Neuronal stem cell (in vitro differentiated cells): ENCODE measurements at regions not wholly inside any gene's neighbourhood (a gene's known extent, or its start where the extent isn't known, plus 50 kb on each side); places are given as distances from the start of the nearest gene placed in this dataset.

Source experiments
- DNase-seq: peaks from one replicate; pipeline ENCODE4 v3.0.0-alpha.2; 2013; ENCODE audit warnings: low spot score
- H2AFZ ChIP-seq: one replicate; pipeline ENCODE4 v1.6.1; 2013; ENCODE audit warnings: mild to moderate bottlenecking, low read length, inconsistent platforms
- H2AK5ac ChIP-seq: 2 replicates; pipeline ENCODE4 v1.6.1; 2013; ENCODE audit warnings: low read depth, mild to moderate bottlenecking, inconsistent platforms, low read length, moderate library complexity, mixed read lengths
- H2BK120ac ChIP-seq: 2 replicates; pipeline ENCODE4 v1.6.1; 2013; ENCODE audit warnings: low read depth, mild to moderate bottlenecking, inconsistent platforms, low read length, moderate library complexity, mixed read lengths
- H2BK12ac ChIP-seq: one replicate; pipeline ENCODE4 v1.6.1; 2013; ENCODE audit warnings: low read length, inconsistent platforms
- H2BK15ac ChIP-seq: 2 replicates; pipeline ENCODE4 v1.6.1; 2013; ENCODE audit warnings: mild to moderate bottlenecking, low read length, inconsistent platforms, mixed read lengths
- H2BK5ac ChIP-seq: one replicate; pipeline ENCODE4 v1.6.1; 2013; ENCODE audit warnings: inconsistent platforms, mild to moderate bottlenecking, low read length, moderate library complexity
- H3K14ac ChIP-seq: one replicate; pipeline ENCODE4 v1.6.1; 2013; ENCODE audit warnings: low read length, inconsistent platforms
- H3K18ac ChIP-seq: 2 replicates; pipeline ENCODE4 v1.6.1; 2013; ENCODE audit warnings: low read length, inconsistent platforms
- H3K23ac ChIP-seq: 2 replicates; pipeline ENCODE4 v1.6.1; 2013; ENCODE audit warnings: low read depth, mild to moderate bottlenecking, mixed read lengths, low read length, inconsistent platforms; ENCODE audit not compliant: poor library complexity
- H3K27ac ChIP-seq: replicated peaks from 3 replicates; pipeline ENCODE4 v1.5.1; 2013; ENCODE audit warnings: low read length, inconsistent platforms
- H3K27me3 ChIP-seq, 3 experiments: 2 replicates each; pipeline ENCODE4 v1.6.1; 2013; ENCODE audit warnings: low read length in 3 of 3, mild to moderate bottlenecking in 2 of 3, inconsistent platforms in 1 of 3, low read depth in 1 of 3, mixed read lengths in 1 of 3, moderate library complexity in 1 of 3; ENCODE audit not compliant: control insufficient read depth in 3 of 3, insufficient read depth in 3 of 3
- H3K36me3 ChIP-seq, 2 donors: replicated peaks in 1 of 2; 2 replicates each; pipeline ENCODE4 v1.6.1; 2013; ENCODE audit warnings: low read length in 2 of 2; ENCODE audit not compliant: control insufficient read depth in 2 of 2, insufficient read depth in 2 of 2
- H3K4ac ChIP-seq: 2 replicates; pipeline ENCODE4 v1.6.1; 2013; ENCODE audit warnings: inconsistent platforms, mild to moderate bottlenecking, low read length, moderate library complexity
- H3K4me1 ChIP-seq, 2 donors: 1 replicate in 1 of 2; 2 replicates in 1 of 2; pipeline ENCODE4 v1.6.1; 2013; ENCODE audit warnings: low read length in 2 of 2, low read depth in 1 of 2; ENCODE audit not compliant: control insufficient read depth in 2 of 2, insufficient read depth in 1 of 2
- H3K4me2 ChIP-seq: one replicate; pipeline ENCODE4 v1.6.1; 2013; ENCODE audit warnings: mild to moderate bottlenecking, low read length, inconsistent platforms; ENCODE audit not compliant: insufficient read depth, poor library complexity, severe bottlenecking
- H3K4me3 ChIP-seq, 2 donors: 2 replicates each; pipeline ENCODE4 v1.5.1; 2013; ENCODE audit warnings: low read length in 2 of 2, mild to moderate bottlenecking in 2 of 2, inconsistent platforms in 1 of 2, moderate library complexity in 1 of 2
- H3K79me1 ChIP-seq: one replicate; pipeline ENCODE4 v1.6.1; 2013; ENCODE audit warnings: low read depth, mild to moderate bottlenecking, inconsistent platforms, low read length, moderate library complexity
- H3K9ac ChIP-seq: one replicate; pipeline ENCODE4 v1.6.1; 2013; ENCODE audit warnings: mild to moderate bottlenecking, low read depth, low read length, inconsistent platforms; ENCODE audit not compliant: poor library complexity
- H3K9me3 ChIP-seq, 2 donors: replicated peaks in 1 of 2; 2 replicates each; pipeline versions ENCODE3 to v1.6.1; 2013; ENCODE audit warnings: low read length in 2 of 2, mild to moderate bottlenecking in 2 of 2, inconsistent platforms in 1 of 2, low read depth in 1 of 2, mixed read lengths in 1 of 2, moderate library complexity in 1 of 2; ENCODE audit not compliant: control insufficient read depth in 2 of 2, insufficient read depth in 1 of 2
- H4K8ac ChIP-seq: one replicate; pipeline ENCODE4 v1.6.1; 2013; ENCODE audit warnings: low read depth, mild to moderate bottlenecking, inconsistent platforms, low read length, moderate library complexity
- H4K91ac ChIP-seq: one replicate; pipeline ENCODE4 v1.6.1; 2013; ENCODE audit warnings: low read length, low read depth, mild to moderate bottlenecking, inconsistent platforms; ENCODE audit not compliant: poor library complexity
- WGBS, 2 donors: extraction: QIAGEN DNeasy Blood & Tissue Kit; methylation state at CpG; one replicate each; pipeline ENCODE4 v1.1.7; 2013; ENCODE audit warnings: missing lambda C conversion rate in 2 of 2, mixed read lengths in 1 of 2; ENCODE audit not compliant: insufficient read length in 2 of 2, insufficient replicate concordance in 1 of 2; ENCODE audit errors: extremely low coverage in 2 of 2; 5-methylcytosine and 5-hydroxymethylcytosine counted together

- no peak overlapping the region for H3K14ac ChIP-seq
Measured at GRCh38 chr9:29640507-29640906, 2067.2 kb upstream of the C9orf72 start.

GRCh38 chr9:29644514-29644913, 2071.2 kb upstream of the C9orf72 start:
- no peak overlapping the region for H2BK15ac ChIP-seq
- no peak overlapping the region for H2AK5ac ChIP-seq
- H4K8ac ChIP-seq = no peak overlapping the region

More at GRCh38 chr9:29640507-29640906, 2067.2 kb upstream of the C9orf72 start:
- no peaks in the 10 kb centered on the region for H3K36me3 ChIP-seq
- H3K4ac ChIP-seq = no peak overlapping the region
- no peak overlapping the region for H4K8ac ChIP-seq
- no peak overlapping the region for H3K4me3 ChIP-seq
- no peak overlapping the region for H4K91ac ChIP-seq
- no peaks in the 10 kb centered on the region for H3K79me1 ChIP-seq
- no peak overlapping the region for H2BK12ac ChIP-seq
- H2BK15ac ChIP-seq = no peak overlapping the region
- H2BK120ac ChIP-seq = no peak overlapping the region
- no peak overlapping the region for H3K9ac ChIP-seq
- no peak for DNase-seq
- no peak overlapping the region for H3K18ac ChIP-seq
- no peak overlapping the region for H2AFZ ChIP-seq
- no peak overlapping the region for H3K23ac ChIP-seq
- no peak overlapping the region for H2BK5ac ChIP-seq
- H3K4me2 ChIP-seq = no peak overlapping the region
- H3K27ac ChIP-seq = no peak overlapping the region
- no peak overlapping the region for H2AK5ac ChIP-seq
- no CpG with 5 or more reads among the region's 2 CpGs for WGBS, 2 donors
- H3K9me3 ChIP-seq = no peaks in the 10 kb centered on the region
- H3K4me1 ChIP-seq = no peaks in the 10 kb centered on the region
- no peaks in the 10 kb centered on the region for H3K27me3 ChIP-seq

GRCh38 chr9:29647451-29647850, 2074.2 kb upstream of the C9orf72 start:
- H2AFZ ChIP-seq = no peak overlapping the region
- H3K9ac ChIP-seq = no peak overlapping the region
- H2BK120ac ChIP-seq = no peak overlapping the region

More at GRCh38 chr9:29644514-29644913, 2071.2 kb upstream of the C9orf72 start:
- Histone ChIP-seq H3K23ac (no peak overlapping the region), H2BK12ac (no peak overlapping the region), H3K27me3 (no peaks in the 10 kb centered on the region), H3K4me3 (no peak overlapping the region), H3K14ac (no peak overlapping the region), H3K36me3 (no peaks in the 10 kb centered on the region), H3K4me1 (no peaks in the 10 kb centered on the region), H4K91ac (no peak overlapping the region), H3K9ac (no peak overlapping the region), H2BK120ac (no peak overlapping the region), H2AFZ (no peak overlapping the region), H3K27ac (no peak overlapping the region), H3K18ac (no peak overlapping the region), H2BK5ac (no peak overlapping the region), H3K4ac (no peak overlapping the region), H3K79me1 (no peaks in the 10 kb centered on the region), H3K9me3 (no peaks in the 10 kb centered on the region), H3K4me2 (no peak overlapping the region)
- DNase-seq = no peak

GRCh38 chr9:29648132-29648531, 2074.9 kb upstream of the C9orf72 start:
- Histone ChIP-seq H2BK12ac (no peak overlapping the region), H3K27ac (no peak overlapping the region), H4K8ac (no peak overlapping the region), H3K9me3 (no peaks in the 10 kb centered on the region), H3K18ac (no peak overlapping the region), H2BK120ac (no peak overlapping the region), H4K91ac (no peak overlapping the region), H3K4me2 (no peak overlapping the region), H3K4me3 (no peak overlapping the region), H2BK15ac (no peak overlapping the region), H3K14ac (no peak overlapping the region), H3K36me3 (no peaks in the 10 kb centered on the region), H2AFZ (no peak overlapping the region), H3K4ac (no peak overlapping the region), H3K27me3 (no peaks in the 10 kb centered on the region), H2BK5ac (no peak overlapping the region), H3K79me1 (no peaks in the 10 kb centered on the region), H3K23ac (no peak overlapping the region), H2AK5ac (no peak overlapping the region), H3K4me1 (no peaks in the 10 kb centered on the region), H3K9ac (no peak overlapping the region)
- no peak for DNase-seq

More at GRCh38 chr9:29647451-29647850, 2074.2 kb upstream of the C9orf72 start:
- H3K9me3 ChIP-seq = no peaks in the 10 kb centered on the region
- H2AK5ac ChIP-seq = no peak overlapping the region
- H4K8ac ChIP-seq = no peak overlapping the region
- no peak overlapping the region for H3K4me2 ChIP-seq
- no peak overlapping the region for H3K23ac ChIP-seq
- no peaks in the 10 kb centered on the region for H3K79me1 ChIP-seq
- no peak overlapping the region for H3K4me3 ChIP-seq
- H2BK15ac ChIP-seq = no peak overlapping the region
- no peak overlapping the region for H3K14ac ChIP-seq
- H2BK12ac ChIP-seq = no peak overlapping the region
- H3K36me3 ChIP-seq = no peaks in the 10 kb centered on the region
- H3K27me3 ChIP-seq = no peaks in the 10 kb centered on the region
- H4K91ac ChIP-seq = no peak overlapping the region
- H3K27ac ChIP-seq = no peak overlapping the region
- no peaks in the 10 kb centered on the region for H3K4me1 ChIP-seq
- H3K4ac ChIP-seq = no peak overlapping the region
- no peak for DNase-seq
- H2BK5ac ChIP-seq = no peak overlapping the region
- no peak overlapping the region for H3K18ac ChIP-seq
